Mucosa of descending colon (tissue), 3 donors: ENCODE measurements at regions not wholly inside any gene's neighbourhood (a gene's known extent, or its start where the extent isn't known, plus 50 kb on each side); places are given as distances from the start of the nearest gene placed in this dataset.

Source experiments
- ATAC-seq: fragments of 200-7000 bp; cut with Tn5 transposase; one replicate; pipeline ENCODE4 v1.9.1; 2020; ENCODE audit warnings: mild to moderate bottlenecking, moderate library complexity
- DNase-seq, 3 donors: peaks; one replicate each; pipeline ENCODE4 v3.0.0-alpha.2; 2020
- H3K36me3 ChIP-seq: fragments of 200-600 bp; one replicate; pipeline ENCODE4 v1.8.0; 2021; ENCODE audit warnings: low read depth, mild to moderate bottlenecking
- H3K4me1 ChIP-seq: fragments of 200-600 bp; one replicate; pipeline ENCODE4 v1.8.0; 2021; ENCODE audit warnings: low read depth, mild to moderate bottlenecking
- H3K4me3 ChIP-seq: fragments of 200-600 bp; one replicate; pipeline ENCODE4 v1.8.0; 2021; ENCODE audit warnings: mild to moderate bottlenecking
- H3K9me3 ChIP-seq: fragments of 200-600 bp; one replicate; pipeline ENCODE4 v1.8.0; 2021; ENCODE audit warnings: mild to moderate bottlenecking
- CTCF ChIP-seq: fragments of 200-600 bp; IDR thresholded peaks from one replicate; pipeline ENCODE4 v1.8.0; 2022; ENCODE audit warnings: antibody characterized with exemption, mild to moderate bottlenecking
- intact Hi-C, 2 donors: fragments of 100-400 bp; cut with DNase I in 1 of 2; cut with micrococcal nuclease in 1 of 2; formaldehyde crosslinking; loops; one replicate each; pipeline versions ENCODE4 v1.11.0 to v1.11.1; 2022; cut with DNase I, micrococcal nuclease
- donor health status: DM: no; HTN: no; CAD: no; lungs with moderate emphysema.
- donor health status: DM: no; HTN: no; CAD: no.
- donor health status: DM: no; HTN: yes; CAD: no.

DNA sequence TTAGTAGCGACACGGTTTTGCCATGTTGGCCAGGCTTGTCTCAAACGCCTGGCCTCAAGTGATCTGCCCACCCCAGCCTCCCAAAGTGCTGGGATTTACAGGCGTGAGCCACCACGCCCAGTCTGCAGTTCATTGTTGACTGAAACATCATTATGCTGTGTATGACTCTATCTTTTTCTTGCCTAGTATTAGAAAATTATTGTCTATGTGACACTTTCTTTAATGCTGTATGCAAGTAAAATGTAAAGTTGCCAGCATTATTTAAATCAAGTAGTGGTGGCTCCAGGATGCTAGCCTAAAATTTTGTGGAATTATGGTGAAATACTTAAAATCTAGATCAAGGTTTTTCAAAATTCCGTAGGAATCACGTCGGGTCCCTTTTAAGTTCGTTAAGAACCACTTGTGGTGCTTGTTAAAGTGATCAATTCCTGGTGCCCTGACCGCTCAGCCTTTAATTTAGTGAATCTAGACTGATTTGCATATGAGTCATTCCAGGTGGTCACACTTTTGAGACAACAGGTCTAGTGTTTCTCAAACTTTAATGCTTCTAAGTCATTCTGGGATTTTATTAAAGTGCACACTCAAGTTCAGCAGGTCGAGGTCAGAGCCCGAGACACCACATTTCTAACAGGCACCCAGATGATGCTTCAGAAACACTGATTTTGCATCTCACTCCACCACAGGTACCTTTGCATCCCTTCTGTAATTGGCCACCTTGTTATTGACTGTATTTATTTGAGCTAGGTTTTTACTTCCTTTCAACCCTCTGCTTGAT lies 132.6 kb upstream of the MTHFD1L start:
- Histone ChIP-seq H3K36me3 (no peaks in the 10 kb centered on the region), H3K4me3 (no peak overlapping the region), H3K4me1 (peaks cover 15% of the 10 kb centered on the region), H3K9me3 (no peaks in the 10 kb centered on the region)
- no peak for TF ChIP-seq CTCF
- intact Hi-C loops: no loop called here
- no peak for ATAC-seq
- DNase-seq: no peak

DNA sequence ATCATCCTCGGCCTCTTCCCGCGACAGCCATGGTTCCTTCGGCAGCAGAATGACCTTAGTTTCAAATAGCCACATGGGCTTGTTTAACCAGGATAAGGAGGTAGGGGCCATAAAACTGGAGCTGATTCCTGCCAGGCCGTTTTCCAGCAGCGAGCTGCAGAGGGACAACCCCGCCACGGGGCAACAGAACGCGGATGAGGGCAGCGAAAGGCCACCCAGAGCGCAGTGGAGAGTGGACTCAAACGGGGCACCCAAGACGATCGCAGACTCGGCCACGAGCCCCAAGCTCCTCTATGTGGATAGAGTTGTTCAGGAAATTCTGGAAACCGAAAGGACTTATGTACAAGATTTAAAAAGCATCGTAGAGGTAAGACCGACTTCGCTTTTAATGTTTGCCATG lies 131.8 kb upstream of the MTHFD1L start:
- ATAC-seq: no peak
- intact Hi-C loops: no loop called here
- no peaks in the 10 kb centered on the region for H3K36me3 ChIP-seq
- peaks cover 15% of the 10 kb centered on the region for H3K4me1 ChIP-seq
- no peak for TF ChIP-seq CTCF
- DNase-seq: no peak
- no peaks in the 10 kb centered on the region for H3K9me3 ChIP-seq
- no peak overlapping the region for H3K4me3 ChIP-seq

DNA sequence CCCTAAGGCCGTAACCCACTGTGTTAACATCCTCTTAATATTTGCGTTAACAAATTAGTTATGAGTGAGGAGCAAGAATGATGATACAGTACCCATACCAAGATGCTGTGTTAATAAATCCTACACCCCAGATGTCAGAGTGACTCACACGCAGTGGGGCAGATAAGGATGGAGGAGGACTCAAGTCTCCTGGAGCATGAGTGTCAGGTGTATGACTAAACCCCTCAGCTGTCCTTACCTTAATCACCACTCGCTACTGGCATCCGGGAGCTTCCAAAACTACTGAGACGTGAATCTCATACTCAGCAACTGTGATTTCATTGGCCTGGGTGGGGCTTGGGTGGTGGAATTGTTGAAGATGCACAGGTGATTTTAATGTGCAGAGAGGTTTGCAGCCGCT lies 131.3 kb upstream of the MTHFD1L start:
- no peak overlapping the region for H3K4me3 ChIP-seq
- ATAC-seq: no peak
- no peaks in the 10 kb centered on the region for H3K36me3 ChIP-seq
- H3K4me1 ChIP-seq: peaks cover 15% of the 10 kb centered on the region
- H3K9me3 ChIP-seq: no peaks in the 10 kb centered on the region
- intact Hi-C loops: no loop called here
- no peak for DNase-seq
- TF ChIP-seq CTCF: no peak

GRCh38 chr6:150735341-150735851 lies 130.1 kb upstream of the MTHFD1L start:
- intact Hi-C loops: no loop called here
- Histone ChIP-seq H3K36me3 (no peaks in the 10 kb centered on the region), H3K4me3 (no peak overlapping the region), H3K4me1 (peaks cover 14% of the 10 kb centered on the region), H3K9me3 (no peaks in the 10 kb centered on the region)
- TF ChIP-seq CTCF: no peak
- ATAC-seq (no peak), DNase-seq (no peak)

DNA sequence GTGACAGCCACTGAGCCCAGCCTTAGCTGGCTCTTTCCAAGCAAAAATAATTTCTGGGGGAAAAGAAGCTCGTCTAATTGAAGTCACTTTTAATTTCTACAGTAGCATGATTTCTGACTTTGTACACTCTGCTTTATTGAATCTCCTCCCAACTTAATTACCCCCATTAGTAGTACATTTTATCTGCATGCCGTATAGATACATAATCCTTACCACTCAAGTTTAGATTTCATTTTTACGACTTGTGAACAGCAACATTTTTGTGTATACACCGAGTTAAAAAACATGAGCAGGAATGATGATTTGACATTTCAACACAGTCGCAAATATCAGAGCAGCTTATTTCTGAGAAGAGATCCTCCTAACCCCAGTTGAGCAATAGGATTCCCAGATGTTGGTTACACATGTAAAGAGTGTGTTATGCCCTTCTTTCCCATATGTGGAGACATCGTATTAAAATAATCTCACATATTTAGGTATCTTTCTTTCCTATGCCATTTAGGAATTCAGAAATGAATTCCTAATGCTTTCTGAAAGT lies 127.3 kb upstream of the MTHFD1L start:
- no peak overlapping the region for H3K4me3 ChIP-seq
- intact Hi-C loops: no loop called here
- H3K9me3 ChIP-seq: no peaks in the 10 kb centered on the region
- peaks cover 4% of the 10 kb centered on the region for H3K4me1 ChIP-seq
- H3K36me3 ChIP-seq: no peaks in the 10 kb centered on the region
- DNase-seq (no peak), ATAC-seq (no peak)
- TF ChIP-seq CTCF: no peak
